Uterus (tissue), 3 donors: ENCODE measurements at regions not wholly inside any gene's neighbourhood (a gene's known extent, or its start where the extent isn't known, plus 50 kb on each side); places are given as distances from the start of the nearest gene placed in this dataset.

Experiments used
- DNase-seq, 2 donors: peaks; one replicate each; pipeline ENCODE4 v3.0.0-alpha.2; 2019 to 2020
- H3K27ac ChIP-seq, 2 donors: fragments of 200-600 bp; sonication (generic); 1 replicate in 1 of 2; 2 replicates in 1 of 2; pipeline ENCODE4 v1.5.1; 2016 to 2018
- H3K27me3 ChIP-seq, 2 donors: fragments of 200-600 bp; sonication (generic); one replicate each; pipeline ENCODE4 v1.5.1; 2018 to 2019; ENCODE audit warnings: control low read depth in 1 of 2
- H3K36me3 ChIP-seq, 2 donors: fragments of 200-600 bp; sonication (generic); one replicate each; pipeline ENCODE4 v1.5.1; 2019; ENCODE audit warnings: control low read depth in 1 of 2
- H3K4me1 ChIP-seq, 2 donors: fragments of 200-600 bp; sonication (generic); one replicate each; pipeline ENCODE4 v1.5.1; 2018 to 2019; ENCODE audit warnings: control low read depth in 1 of 2
- H3K4me3 ChIP-seq, 2 donors: fragments of 200-600 bp; sonication (generic); 1 replicate in 1 of 2; 2 replicates in 1 of 2; pipeline ENCODE4 v1.5.1; 2018 to 2019; ENCODE audit warnings: mild to moderate bottlenecking in 1 of 2
- H3K9me3 ChIP-seq, 2 donors: fragments of 200-600 bp; sonication (generic); one replicate each; pipeline ENCODE4 v1.5.1; 2019; ENCODE audit warnings: control low read depth in 1 of 2
- POLR2A ChIP-seq, 2 donors: fragments of 450-650 bp; IDR thresholded peaks; one replicate each; pipeline ENCODE4 v1.6.1; 2016; ENCODE audit warnings: antibody characterized with exemption in 2 of 2, mild to moderate bottlenecking in 1 of 2, moderate library complexity in 1 of 2
- intact Hi-C: fragments of 100-400 bp; cut with DNase I; formaldehyde crosslinking; loops from one replicate; pipeline ENCODE4 v1.15.1; 2023; ENCODE audit warnings: low total_unique reads
- TF ChIP-seq, protein P1 (sequence below), 4 experiments: fragments of 200-600 bp in 2 of 4; fragments of 450-650 bp in 2 of 4; sonication (generic) in 2 of 4; IDR thresholded peaks; one replicate each; pipeline ENCODE4 v1.5.1; 2016 to 2019; ENCODE audit warnings: antibody characterized with exemption in 4 of 4, mild to moderate bottlenecking in 2 of 4, moderate library complexity in 1 of 4
- donor health status: DM: yes; HTN: yes; CAD: no.

DNA sequence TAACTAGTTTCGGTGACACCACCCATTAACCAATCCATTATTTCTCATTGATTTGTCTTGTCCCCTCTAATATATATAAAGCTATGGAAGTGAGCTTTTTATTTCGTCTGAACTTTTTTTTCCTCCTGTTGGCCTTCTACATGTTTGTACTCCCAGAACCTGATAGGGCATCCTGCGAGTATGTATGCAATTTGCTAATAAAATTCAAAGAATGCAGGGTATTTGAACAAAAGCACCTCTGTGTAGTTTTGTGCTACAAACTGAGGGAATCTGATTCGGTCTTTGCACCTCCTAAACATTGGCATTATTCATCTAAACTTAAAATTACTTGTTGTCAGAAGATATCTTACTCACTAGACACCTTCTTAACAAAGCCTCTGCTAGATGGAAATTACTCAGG is 242.9 kb upstream of the TMEFF2 start:
- Histone ChIP-seq H3K4me3 (no peak overlapping the region), H3K9me3 (no peaks in the 10 kb centered on the region), H3K36me3 (no peaks in the 10 kb centered on the region), H3K27ac (no peak overlapping the region), H3K4me1 (no peaks in the 10 kb centered on the region), H3K27me3 (no peaks in the 10 kb centered on the region)
- DNase-seq = no peak
- TF ChIP-seq, protein P1, sequence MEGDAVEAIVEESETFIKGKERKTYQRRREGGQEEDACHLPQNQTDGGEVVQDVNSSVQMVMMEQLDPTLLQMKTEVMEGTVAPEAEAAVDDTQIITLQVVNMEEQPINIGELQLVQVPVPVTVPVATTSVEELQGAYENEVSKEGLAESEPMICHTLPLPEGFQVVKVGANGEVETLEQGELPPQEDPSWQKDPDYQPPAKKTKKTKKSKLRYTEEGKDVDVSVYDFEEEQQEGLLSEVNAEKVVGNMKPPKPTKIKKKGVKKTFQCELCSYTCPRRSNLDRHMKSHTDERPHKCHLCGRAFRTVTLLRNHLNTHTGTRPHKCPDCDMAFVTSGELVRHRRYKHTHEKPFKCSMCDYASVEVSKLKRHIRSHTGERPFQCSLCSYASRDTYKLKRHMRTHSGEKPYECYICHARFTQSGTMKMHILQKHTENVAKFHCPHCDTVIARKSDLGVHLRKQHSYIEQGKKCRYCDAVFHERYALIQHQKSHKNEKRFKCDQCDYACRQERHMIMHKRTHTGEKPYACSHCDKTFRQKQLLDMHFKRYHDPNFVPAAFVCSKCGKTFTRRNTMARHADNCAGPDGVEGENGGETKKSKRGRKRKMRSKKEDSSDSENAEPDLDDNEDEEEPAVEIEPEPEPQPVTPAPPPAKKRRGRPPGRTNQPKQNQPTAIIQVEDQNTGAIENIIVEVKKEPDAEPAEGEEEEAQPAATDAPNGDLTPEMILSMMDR (IDR thresholded peaks at IDR 0.05) = no peak
- intact Hi-C loops = no loop called here

DNA sequence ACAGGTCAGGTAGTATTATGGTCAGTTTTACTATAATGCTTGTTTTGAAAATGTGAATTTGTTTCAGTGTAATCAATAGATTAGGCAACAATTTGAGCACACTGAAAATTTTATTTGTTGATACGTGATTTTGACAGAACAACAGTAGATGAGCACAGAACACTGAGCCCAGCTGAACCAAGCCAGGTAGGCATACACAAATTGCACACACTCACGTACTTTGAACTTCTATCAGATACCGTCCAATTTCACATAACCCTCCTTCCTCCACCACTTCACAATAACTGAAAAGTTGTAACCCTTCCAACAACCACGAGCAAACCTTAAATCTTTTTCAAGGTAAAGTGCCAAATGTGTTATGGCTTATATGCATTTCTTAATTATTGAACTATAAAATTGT is 229.5 kb upstream of the TMEFF2 start:
- no peaks in the 10 kb centered on the region for H3K4me1 ChIP-seq
- no peaks in the 10 kb centered on the region for H3K9me3 ChIP-seq
- H3K27ac ChIP-seq = no peak overlapping the region
- TF ChIP-seq POLR2A (IDR thresholded peaks at IDR 0.05) = no peak
- TF ChIP-seq, protein P1 (IDR thresholded peaks at IDR 0.05) = no peak
- no peak overlapping the region for H3K4me3 ChIP-seq
- no peak for DNase-seq
- H3K27me3 ChIP-seq = no peaks in the 10 kb centered on the region
- no peaks in the 10 kb centered on the region for H3K36me3 ChIP-seq
- intact Hi-C loops = no loop called here

DNA sequence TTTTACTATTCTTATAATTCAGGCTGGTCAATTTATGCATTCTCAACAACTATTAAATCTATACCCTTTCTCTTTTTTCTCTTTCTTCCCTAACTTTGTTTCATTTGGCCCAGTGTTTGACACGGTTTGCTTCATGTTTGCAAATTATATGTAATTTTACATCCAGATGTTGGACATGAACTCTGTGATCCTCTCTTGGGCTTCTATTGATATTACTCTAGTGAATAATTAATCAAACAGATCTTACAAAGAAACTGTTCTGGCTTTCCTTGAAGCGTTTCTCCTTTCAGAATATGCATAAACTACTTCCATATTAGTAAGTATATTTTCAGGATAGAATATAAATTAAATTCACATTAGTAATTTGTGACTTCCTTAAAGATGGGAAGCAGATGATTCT is 225.1 kb upstream of the TMEFF2 start:
- Histone ChIP-seq H3K36me3 (no peaks in the 10 kb centered on the region), H3K4me3 (no peak overlapping the region), H3K27ac (no peak overlapping the region), H3K4me1 (no peaks in the 10 kb centered on the region), H3K27me3 (no peaks in the 10 kb centered on the region), H3K9me3 (no peaks in the 10 kb centered on the region)
- intact Hi-C loops = no loop called here
- no peak for DNase-seq
- TF ChIP-seq, protein P1 (IDR thresholded peaks at IDR 0.05) = no peak
- TF ChIP-seq POLR2A (IDR thresholded peaks at IDR 0.05) = no peak

DNA sequence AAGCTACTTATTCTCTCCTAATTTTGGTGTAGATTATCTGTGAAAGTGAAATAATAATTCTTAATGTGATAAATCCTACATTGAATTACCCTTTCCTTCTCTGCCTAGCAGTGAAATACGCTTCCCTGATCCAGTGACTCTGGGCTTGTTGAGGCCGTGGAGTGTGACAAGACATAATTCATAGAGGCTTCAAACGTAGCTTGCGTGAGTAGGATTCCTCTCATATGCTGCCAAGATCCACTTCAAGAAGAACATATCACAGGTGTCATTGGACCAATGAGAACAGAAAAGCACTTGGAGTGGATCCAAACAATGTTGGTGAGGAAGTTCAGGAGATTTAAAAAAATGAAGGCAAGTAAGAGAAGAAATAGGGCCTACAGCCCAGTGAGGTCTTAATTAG is 221.3 kb upstream of the TMEFF2 start:
- intact Hi-C loops = no loop called here
- TF ChIP-seq, protein P1 (IDR thresholded peaks at IDR 0.05) = no peak
- no peak for TF ChIP-seq POLR2A (IDR thresholded peaks at IDR 0.05)
- no peaks in the 10 kb centered on the region for H3K27me3 ChIP-seq
- DNase-seq = no peak
- no peaks in the 10 kb centered on the region for H3K9me3 ChIP-seq
- H3K36me3 ChIP-seq = no peaks in the 10 kb centered on the region
- no peaks in the 10 kb centered on the region for H3K4me1 ChIP-seq
- no peak overlapping the region for H3K27ac ChIP-seq
- no peak overlapping the region for H3K4me3 ChIP-seq

DNA sequence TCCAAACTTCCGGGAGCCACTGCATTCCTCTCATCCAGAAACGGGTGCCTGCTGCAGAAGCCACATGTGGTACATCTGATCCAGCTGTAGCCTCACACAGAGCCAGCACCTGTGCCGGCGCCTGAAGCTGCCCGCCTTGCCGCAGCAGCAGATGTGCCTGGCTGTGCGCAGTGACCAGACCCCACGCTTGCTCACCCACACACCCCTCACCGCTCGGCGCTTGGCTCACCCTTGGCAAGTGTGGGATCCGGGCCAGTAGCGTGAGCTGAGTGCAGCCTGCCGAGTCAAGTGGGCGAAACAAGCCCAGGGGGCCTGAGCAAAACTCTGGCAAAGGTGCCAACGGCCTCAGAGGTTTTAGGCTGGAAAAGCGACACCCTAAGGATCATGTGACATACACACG is 220.1 kb upstream of the TMEFF2 start:
- Histone ChIP-seq H3K9me3 (no peaks in the 10 kb centered on the region), H3K36me3 (no peaks in the 10 kb centered on the region), H3K4me3 (no peak overlapping the region), H3K27ac (no peak overlapping the region), H3K27me3 (no peaks in the 10 kb centered on the region), H3K4me1 (no peaks in the 10 kb centered on the region)
- no peak for DNase-seq
- intact Hi-C loops = no loop called here
- no peak for TF ChIP-seq POLR2A (IDR thresholded peaks at IDR 0.05)
- TF ChIP-seq, protein P1 (IDR thresholded peaks at IDR 0.05) = no peak
